Epithelial cell of proximal tubule (primary cell): ENCODE measurements at regions not wholly inside any gene's neighbourhood (a gene's known extent, or its start where the extent isn't known, plus 50 kb on each side); places are given as distances from the start of the nearest gene placed in this dataset.

Source experiments
- DNase-seq: peaks from one replicate; pipeline ENCODE4 v3.0.0-alpha.2; 2011; ENCODE audit warnings: low read depth
- H3K4me3 ChIP-seq: 2 replicates; pipeline ENCODE4 v1.5.1; 2011; ENCODE audit warnings: low read depth, mild to moderate bottlenecking, low read length
- TF ChIP-seq, protein P1 (sequence below): conservative IDR thresholded peaks from 2 replicates; pipeline ENCODE4 v1.5.1; 2012; ENCODE audit warnings: low read depth, mild to moderate bottlenecking, low read length

DNA sequence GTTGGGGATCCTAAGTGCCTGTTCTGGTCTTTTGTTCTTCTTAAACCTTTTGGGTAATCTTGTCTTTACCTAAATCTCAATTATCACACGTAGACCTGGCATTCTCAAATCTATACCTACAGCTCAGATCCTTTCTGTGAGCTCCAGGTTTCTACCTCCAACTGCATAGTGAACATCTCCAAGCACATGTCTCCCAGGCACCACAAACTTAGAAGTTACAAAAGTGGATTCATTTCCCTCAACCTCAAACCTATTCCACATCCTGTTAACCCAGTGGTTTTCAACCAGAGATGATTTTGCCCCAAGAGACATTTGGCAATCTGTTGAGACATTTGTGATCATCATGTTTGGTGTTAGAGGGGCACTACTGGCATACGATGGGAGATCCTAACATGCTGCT lies 183.5 kb downstream of the TENT5A start:
- TF ChIP-seq, protein P1, sequence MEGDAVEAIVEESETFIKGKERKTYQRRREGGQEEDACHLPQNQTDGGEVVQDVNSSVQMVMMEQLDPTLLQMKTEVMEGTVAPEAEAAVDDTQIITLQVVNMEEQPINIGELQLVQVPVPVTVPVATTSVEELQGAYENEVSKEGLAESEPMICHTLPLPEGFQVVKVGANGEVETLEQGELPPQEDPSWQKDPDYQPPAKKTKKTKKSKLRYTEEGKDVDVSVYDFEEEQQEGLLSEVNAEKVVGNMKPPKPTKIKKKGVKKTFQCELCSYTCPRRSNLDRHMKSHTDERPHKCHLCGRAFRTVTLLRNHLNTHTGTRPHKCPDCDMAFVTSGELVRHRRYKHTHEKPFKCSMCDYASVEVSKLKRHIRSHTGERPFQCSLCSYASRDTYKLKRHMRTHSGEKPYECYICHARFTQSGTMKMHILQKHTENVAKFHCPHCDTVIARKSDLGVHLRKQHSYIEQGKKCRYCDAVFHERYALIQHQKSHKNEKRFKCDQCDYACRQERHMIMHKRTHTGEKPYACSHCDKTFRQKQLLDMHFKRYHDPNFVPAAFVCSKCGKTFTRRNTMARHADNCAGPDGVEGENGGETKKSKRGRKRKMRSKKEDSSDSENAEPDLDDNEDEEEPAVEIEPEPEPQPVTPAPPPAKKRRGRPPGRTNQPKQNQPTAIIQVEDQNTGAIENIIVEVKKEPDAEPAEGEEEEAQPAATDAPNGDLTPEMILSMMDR = no peak
- DNase-seq = no peak
- no peak overlapping the region for H3K4me3 ChIP-seq

DNA sequence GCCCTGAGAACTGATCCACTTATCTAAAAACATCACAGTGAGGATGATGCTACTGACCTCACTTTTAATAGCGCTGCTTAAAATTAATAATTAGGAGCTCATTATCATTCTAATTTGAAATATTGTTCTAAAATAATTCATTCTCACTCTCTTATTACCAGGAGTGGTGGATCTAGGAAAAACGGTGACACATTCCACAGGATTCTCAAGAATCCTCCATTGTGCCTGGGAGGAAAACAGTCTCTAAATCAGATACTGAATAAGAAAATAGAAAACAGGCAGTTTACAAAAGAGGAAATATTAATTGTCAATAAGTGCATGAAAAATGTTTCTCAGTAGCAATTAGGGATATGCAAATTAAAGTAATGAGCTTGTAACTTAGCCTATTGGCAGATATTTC lies 187.4 kb downstream of the TENT5A start:
- TF ChIP-seq, protein P1 = no peak
- no peak overlapping the region for H3K4me3 ChIP-seq
- DNase-seq = no peak

DNA sequence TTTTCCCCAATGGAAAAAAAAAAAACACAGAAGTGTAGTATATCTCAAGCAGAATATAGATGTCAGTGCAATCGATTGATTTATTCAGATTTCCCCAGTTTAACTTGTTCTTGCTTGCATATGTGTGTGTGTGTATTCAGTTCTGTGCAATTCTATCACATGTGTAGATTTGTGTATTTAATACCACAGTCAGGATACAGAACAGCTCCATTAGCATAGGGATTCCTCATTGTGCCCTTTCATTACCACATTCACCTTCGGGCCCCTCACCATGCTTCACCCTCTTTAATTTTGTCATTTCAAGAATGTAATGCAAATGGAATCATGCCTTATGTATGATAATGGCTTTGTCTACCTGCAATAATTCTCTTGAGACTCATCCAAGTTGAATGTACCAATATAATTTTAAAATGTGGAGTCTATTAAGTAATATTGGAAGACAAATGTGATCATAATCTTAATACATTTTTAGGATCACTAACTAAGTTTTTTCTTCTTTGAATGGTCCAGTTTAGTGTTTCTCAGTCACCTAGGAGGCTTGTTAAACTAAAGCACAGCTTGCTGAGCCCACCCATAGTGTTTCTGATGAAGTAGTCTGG lies 187.9 kb downstream of the TENT5A start:
- H3K4me3 ChIP-seq = no peak overlapping the region
- no peak for DNase-seq
- TF ChIP-seq, protein P1 = no peak

DNA sequence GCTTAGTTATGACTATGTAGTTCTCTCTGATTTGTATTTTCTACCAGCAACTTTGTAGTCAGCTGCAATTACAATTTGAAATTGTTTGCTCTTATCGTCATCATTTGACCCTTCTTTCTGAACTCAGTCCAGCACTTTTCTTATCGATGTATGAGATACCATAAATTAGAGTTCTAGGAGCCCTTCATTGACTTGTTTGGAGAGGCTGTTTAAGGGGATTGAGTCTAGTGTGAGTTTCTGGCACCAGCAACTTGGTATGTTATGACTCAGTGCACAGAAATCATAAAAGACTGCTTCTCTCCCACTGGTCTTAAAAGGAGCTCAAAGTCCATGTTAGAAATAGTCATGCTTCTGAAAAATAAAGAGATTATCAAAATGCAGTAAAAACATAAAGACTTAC lies 190.3 kb downstream of the TENT5A start:
- TF ChIP-seq, protein P1 = no peak
- DNase-seq = no peak
- H3K4me3 ChIP-seq = no peak overlapping the region

GRCh38 chr6:81561731-81562130 lies 190.8 kb downstream of the TENT5A start:
- TF ChIP-seq, protein P1 = no peak
- DNase-seq = no peak
- H3K4me3 ChIP-seq = no peak overlapping the region

DNA sequence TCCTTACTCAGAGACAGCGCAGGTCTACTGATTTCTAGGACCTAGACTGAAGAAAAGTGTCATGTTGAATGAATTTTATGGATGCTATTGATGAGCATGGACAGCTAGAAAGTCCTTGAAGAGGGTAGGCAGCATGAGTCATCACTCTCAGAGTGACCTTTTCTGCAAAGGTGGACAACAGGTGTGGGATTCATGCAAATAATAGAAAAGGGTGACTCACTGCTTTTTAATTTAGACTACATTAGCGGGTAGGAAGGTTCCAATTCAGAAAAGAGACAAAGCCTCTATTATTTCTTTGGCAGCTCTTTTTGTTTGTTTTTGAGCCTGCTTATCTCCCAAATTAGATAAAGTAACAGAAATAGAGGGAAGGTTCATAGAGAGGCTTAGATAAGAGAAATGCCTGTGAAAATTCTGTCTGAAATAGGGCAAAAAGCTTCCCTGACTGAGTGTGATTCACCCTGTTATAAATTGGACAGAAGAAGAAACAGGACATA lies 191.4 kb downstream of the TENT5A start:
- TF ChIP-seq, protein P1 = no peak
- no peak for DNase-seq
- H3K4me3 ChIP-seq = no peak overlapping the region

DNA sequence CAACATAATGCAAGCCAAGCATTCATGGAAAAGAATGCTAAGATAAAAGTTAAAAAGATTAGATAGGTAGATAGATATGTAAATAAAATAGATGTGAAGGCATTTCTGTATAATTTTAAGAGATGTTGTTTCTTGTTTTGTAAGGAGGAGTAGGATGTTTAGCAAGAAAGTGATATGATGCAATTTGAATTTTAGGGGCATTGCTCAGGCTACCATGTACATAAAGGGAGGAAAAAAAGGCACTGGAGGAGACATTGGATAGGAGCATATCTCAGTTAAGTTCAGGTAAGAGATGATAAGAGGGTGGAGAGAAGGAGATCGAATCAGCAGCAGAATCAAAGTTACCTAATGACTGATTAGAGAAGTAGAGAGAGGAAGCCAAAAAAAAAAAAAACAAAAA lies 194.7 kb downstream of the TENT5A start:
- H3K4me3 ChIP-seq = no peak overlapping the region
- DNase-seq = no peak
- TF ChIP-seq, protein P1 = no peak
